ENCODE measurements at regions not wholly inside any gene's neighbourhood (a gene's known extent, or its start where the extent isn't known, plus 50 kb on each side); places are given as distances from the start of the nearest gene placed in this dataset.

GRCh38 chr11:95562196-95562921, 227.2 kb downstream of the FAM76B start:
- H3K4me1 ChIP-seq (ENCODE audit: low read depth) = peaks cover 5% of the 10 kb centered on the region
- H3K36me3 ChIP-seq = no peaks in the 10 kb centered on the region
- no peak overlapping the region for H3K27ac ChIP-seq
- TF ChIP-seq, protein P1, sequence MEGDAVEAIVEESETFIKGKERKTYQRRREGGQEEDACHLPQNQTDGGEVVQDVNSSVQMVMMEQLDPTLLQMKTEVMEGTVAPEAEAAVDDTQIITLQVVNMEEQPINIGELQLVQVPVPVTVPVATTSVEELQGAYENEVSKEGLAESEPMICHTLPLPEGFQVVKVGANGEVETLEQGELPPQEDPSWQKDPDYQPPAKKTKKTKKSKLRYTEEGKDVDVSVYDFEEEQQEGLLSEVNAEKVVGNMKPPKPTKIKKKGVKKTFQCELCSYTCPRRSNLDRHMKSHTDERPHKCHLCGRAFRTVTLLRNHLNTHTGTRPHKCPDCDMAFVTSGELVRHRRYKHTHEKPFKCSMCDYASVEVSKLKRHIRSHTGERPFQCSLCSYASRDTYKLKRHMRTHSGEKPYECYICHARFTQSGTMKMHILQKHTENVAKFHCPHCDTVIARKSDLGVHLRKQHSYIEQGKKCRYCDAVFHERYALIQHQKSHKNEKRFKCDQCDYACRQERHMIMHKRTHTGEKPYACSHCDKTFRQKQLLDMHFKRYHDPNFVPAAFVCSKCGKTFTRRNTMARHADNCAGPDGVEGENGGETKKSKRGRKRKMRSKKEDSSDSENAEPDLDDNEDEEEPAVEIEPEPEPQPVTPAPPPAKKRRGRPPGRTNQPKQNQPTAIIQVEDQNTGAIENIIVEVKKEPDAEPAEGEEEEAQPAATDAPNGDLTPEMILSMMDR (IDR thresholded peaks at IDR 0.05; ENCODE audit: low read depth, low read length) = no peak
- H3K4me3 ChIP-seq = no peak overlapping the region
- H3K9me3 ChIP-seq (ENCODE audit: low read depth) = no peaks in the 10 kb centered on the region
- no peak for DNase-seq (ENCODE audit: low read depth in 1 of 2, low spot score in 1 of 2)
- H3K27me3 ChIP-seq = no peaks in the 10 kb centered on the region

GRCh38 chr11:95559899-95560298, 229.7 kb downstream of the FAM76B start:
- H3K27me3 ChIP-seq = no peaks in the 10 kb centered on the region
- no peak for DNase-seq (ENCODE audit: low read depth in 1 of 2, low spot score in 1 of 2)

GRCh38 chr11:95557376-95557775, 232.2 kb downstream of the FAM76B start:
- DNase-seq (ENCODE audit: low read depth in 1 of 2, low spot score in 1 of 2) = no peak
- H3K27ac ChIP-seq = no peak overlapping the region
- H3K4me1 ChIP-seq (ENCODE audit: low read depth) = peaks cover 5% of the 10 kb centered on the region
- no peaks in the 10 kb centered on the region for H3K27me3 ChIP-seq
- no peak overlapping the region for H3K4me3 ChIP-seq
- no peaks in the 10 kb centered on the region for H3K9me3 ChIP-seq (ENCODE audit: low read depth)
- no peaks in the 10 kb centered on the region for H3K36me3 ChIP-seq
- TF ChIP-seq, protein P1 (IDR thresholded peaks at IDR 0.05; ENCODE audit: low read depth, low read length) = no peak

More at GRCh38 chr11:95559899-95560298, 229.7 kb downstream of the FAM76B start:
- TF ChIP-seq, protein P1 (IDR thresholded peaks at IDR 0.05; ENCODE audit: low read depth, low read length) = no peak
- Histone ChIP-seq H3K36me3 (no peaks in the 10 kb centered on the region), H3K4me1 (ENCODE audit: low read depth) (peaks cover 5% of the 10 kb centered on the region), H3K4me3 (no peak overlapping the region), H3K9me3 (ENCODE audit: low read depth) (no peaks in the 10 kb centered on the region), H3K27ac (no peak overlapping the region)

GRCh38 chr11:95556342-95557163, 233.0 kb downstream of the FAM76B start:
- DNase-seq (ENCODE audit: low read depth in 1 of 2, low spot score in 1 of 2) = peak in 1 of 2 donors; percentile 68
- peaks cover 5% of the 10 kb centered on the region for H3K4me1 ChIP-seq (ENCODE audit: low read depth)
- H3K27me3 ChIP-seq = no peaks in the 10 kb centered on the region
- H3K36me3 ChIP-seq = no peaks in the 10 kb centered on the region
- H3K9me3 ChIP-seq (ENCODE audit: low read depth) = no peaks in the 10 kb centered on the region
- H3K4me3 ChIP-seq = no peak overlapping the region
- TF ChIP-seq, protein P1 (IDR thresholded peaks at IDR 0.05; ENCODE audit: low read depth, low read length) = no peak
- no peak overlapping the region for H3K27ac ChIP-seq

GRCh38 chr11:95556011-95556341, 233.6 kb downstream of the FAM76B start:
- Histone ChIP-seq H3K27me3 (no peaks in the 10 kb centered on the region), H3K4me3 (no peak overlapping the region), H3K4me1 (ENCODE audit: low read depth) (peaks cover 5% of the 10 kb centered on the region), H3K9me3 (ENCODE audit: low read depth) (no peaks in the 10 kb centered on the region), H3K36me3 (no peaks in the 10 kb centered on the region), H3K27ac (no peak overlapping the region)
- TF ChIP-seq, protein P1 (IDR thresholded peaks at IDR 0.05; ENCODE audit: low read depth, low read length) = no peak
- no peak for DNase-seq (ENCODE audit: low read depth in 1 of 2, low spot score in 1 of 2)
